Activated CD4-positive, alpha-beta memory T cell treated with anti-CD3 and anti-CD28 coated beads, Interleukin-2, amount 10 ng/mL, durations not matched to agents 7 days and 5 days (primary cell): ENCODE measurements at regions not wholly inside any gene's neighbourhood (a gene's known extent, or its start where the extent isn't known, plus 50 kb on each side); places are given as distances from the start of the nearest gene placed in this dataset.
"Not testable (repeated sequence)": the region's sequence is repeated elsewhere in the genome, so short reads cannot be mapped to it uniquely, and the experiment has no call there.

Source experiments
- CTCF ChIA-PET: fragments of 350-600 bp; sonication (Branson Sonifier 250); formaldehyde crosslinking; loops from one replicate; lab custom pipeline; 2021; ENCODE audit warnings: antibody characterized with exemption, inconsistent platforms; lab: Charles Lee
- POLR2A ChIA-PET: fragments of 350-600 bp; sonication (Branson Sonifier 250); formaldehyde crosslinking; loops from one replicate; lab custom pipeline; 2021; ENCODE audit warnings: antibody characterized with exemption; lab: Charles Lee
- DNase-seq: peaks from one replicate; pipeline ENCODE4 v3.0.0-alpha.2; 2020
- H3K27ac Mint-ChIP-seq: one replicate; pipeline ENCODE4 v1.8.0; 2021; ENCODE audit warnings: mild to moderate bottlenecking, mixed read lengths
- H3K27me3 Mint-ChIP-seq: one replicate; pipeline ENCODE4 v1.8.0; 2021; ENCODE audit warnings: mixed read lengths
- H3K36me3 Mint-ChIP-seq: one replicate; pipeline ENCODE4 v1.8.0; 2021; ENCODE audit warnings: low read depth, mixed read lengths
- H3K4me1 Mint-ChIP-seq: one replicate; pipeline ENCODE4 v1.8.0; 2021; ENCODE audit warnings: mixed read lengths
- H3K4me3 Mint-ChIP-seq: one replicate; pipeline ENCODE4 v1.8.0; 2021; ENCODE audit warnings: mild to moderate bottlenecking, mixed read lengths
- H3K9me3 Mint-ChIP-seq: one replicate; pipeline ENCODE4 v1.8.0; 2021; ENCODE audit warnings: mixed read lengths

- no peaks in the 10 kb centered on the region for H3K9me3 Mint-ChIP-seq
- H3K27ac Mint-ChIP-seq, result no peak overlapping the region
- ChIA-PET POLR2A (no interaction called here), CTCF (interaction anchor here (1.0 kb wide), 1 partner anchor 217 kb away, joined by 4 read pairs; no protein-coding TSS in a partner anchor)
- no peak for DNase-seq
- no peaks in the 10 kb centered on the region for H3K36me3 Mint-ChIP-seq
- no peak overlapping the region for H3K4me3 Mint-ChIP-seq
- peaks cover 5% of the 10 kb centered on the region for H3K4me1 Mint-ChIP-seq
- peaks cover 7% of the 10 kb centered on the region for H3K27me3 Mint-ChIP-seq
Observed at GRCh38 chr10:124172181-124172916, 79.0 kb upstream of the CHST15 start.

DNA sequence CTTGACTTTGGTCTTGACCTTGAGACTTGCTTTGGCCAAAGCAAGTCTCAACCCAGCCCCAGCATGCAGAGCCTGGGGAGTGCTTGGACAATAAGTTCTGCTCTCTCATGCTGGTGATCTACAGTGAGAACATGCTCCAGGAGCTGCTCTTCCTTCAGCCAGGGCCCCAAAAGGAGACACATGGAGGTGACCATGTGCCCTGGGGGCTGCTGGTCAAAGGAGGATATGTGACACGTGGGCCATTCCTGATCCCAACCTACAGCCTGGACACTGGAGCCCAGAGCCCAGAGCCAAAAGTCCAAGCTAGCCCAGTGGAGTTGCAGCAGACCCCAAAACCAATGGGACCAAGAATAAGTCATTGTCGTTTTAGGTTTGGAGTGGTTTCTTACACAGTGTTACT is 78.2 kb upstream of the CHST15 start:
- Mint-ChIP-seq H3K36me3 (no peaks in the 10 kb centered on the region), H3K4me1 (peaks cover 5% of the 10 kb centered on the region), H3K27me3 (peaks cover 4% of the 10 kb centered on the region), H3K27ac (no peak overlapping the region), H3K4me3 (no peak overlapping the region), H3K9me3 (no peaks in the 10 kb centered on the region)
- ChIA-PET POLR2A (no interaction called here), CTCF (interaction anchor here (1.0 kb wide), 1 partner anchor 217 kb away, joined by 4 read pairs; no protein-coding TSS in a partner anchor)
- no peak for DNase-seq

GRCh38 chr10:124170631-124171030 is 77.2 kb upstream of the CHST15 start:
- DNase-seq, result no peak
- H3K4me1 Mint-ChIP-seq, result no peaks in the 10 kb centered on the region
- no peaks in the 10 kb centered on the region for H3K36me3 Mint-ChIP-seq
- H3K27ac Mint-ChIP-seq, result no peak overlapping the region
- no peaks in the 10 kb centered on the region for H3K9me3 Mint-ChIP-seq
- no peaks in the 10 kb centered on the region for H3K27me3 Mint-ChIP-seq
- CTCF ChIA-PET, result no interaction called here
- POLR2A ChIA-PET, result no interaction called here
- no peak overlapping the region for H3K4me3 Mint-ChIP-seq

DNA sequence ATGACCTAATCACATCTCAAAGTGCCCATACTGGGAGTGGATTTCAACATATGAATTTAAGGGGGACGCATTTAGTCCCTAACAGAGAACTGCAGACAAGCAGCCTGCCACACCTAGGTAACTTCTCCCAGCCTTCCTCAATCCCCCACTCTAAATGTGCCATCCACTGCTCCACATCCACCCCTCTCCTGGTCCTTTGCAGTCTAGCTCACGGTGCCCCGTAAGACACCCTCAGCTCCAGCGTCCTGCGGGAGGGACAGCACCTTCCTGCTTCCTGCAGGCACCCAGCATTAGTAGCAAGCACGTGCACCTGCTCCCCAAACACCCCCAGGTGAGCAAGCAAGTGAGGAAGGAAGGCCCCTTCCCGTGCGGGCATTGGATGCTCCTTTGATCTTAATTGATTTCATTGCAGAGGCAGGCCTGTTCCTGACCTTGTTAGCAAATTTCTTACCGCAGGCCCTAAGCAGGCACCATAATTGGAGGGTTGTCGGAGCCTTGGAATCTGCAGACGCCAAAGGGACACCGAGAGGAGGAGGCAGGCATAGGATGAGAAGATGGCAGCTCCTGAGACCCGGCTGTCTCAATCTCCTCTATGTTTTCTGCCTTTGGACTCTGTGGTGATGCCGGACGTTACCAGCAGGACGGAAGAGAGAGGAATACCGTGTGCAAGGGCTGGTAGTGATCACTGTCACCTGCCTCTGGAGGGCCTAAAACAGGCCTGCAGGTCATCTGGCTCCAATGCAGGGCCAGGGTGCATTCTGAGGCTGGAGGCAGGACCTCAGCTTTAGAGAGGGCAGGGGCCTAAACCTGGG is 75.8 kb upstream of the CHST15 start:
- no peak overlapping the region for H3K27ac Mint-ChIP-seq
- H3K36me3 Mint-ChIP-seq, result no peaks in the 10 kb centered on the region
- H3K4me3 Mint-ChIP-seq, result no peak overlapping the region
- H3K27me3 Mint-ChIP-seq, result peaks cover 6% of the 10 kb centered on the region
- ChIA-PET POLR2A (no interaction called here), CTCF (no interaction called here)
- H3K9me3 Mint-ChIP-seq, result no peaks in the 10 kb centered on the region
- no peaks in the 10 kb centered on the region for H3K4me1 Mint-ChIP-seq
- DNase-seq, result no peak

DNA sequence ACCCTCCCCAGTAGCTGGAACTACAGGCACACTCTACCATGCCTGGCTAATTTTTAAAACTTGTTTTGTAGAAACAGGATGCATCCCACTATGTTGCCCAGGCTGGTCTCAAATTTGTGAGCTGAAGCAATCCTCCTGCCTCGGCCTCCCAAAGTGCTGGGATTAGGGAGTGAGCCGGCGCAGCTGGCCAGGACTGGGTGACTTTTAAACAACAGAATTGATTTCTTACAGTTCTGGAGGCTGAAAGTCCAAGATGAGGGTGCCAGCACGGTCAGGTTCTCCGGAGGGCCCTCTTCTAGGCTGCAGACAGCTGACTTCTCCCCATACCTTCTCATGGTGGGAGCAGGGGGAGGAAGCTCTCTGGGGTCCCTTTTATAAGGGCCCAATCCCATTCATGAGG is 75.2 kb upstream of the CHST15 start:
- Mint-ChIP-seq H3K4me1 (no peaks in the 10 kb centered on the region), H3K27ac (no peak overlapping the region), H3K9me3 (no peaks in the 10 kb centered on the region), H3K4me3 (no peak overlapping the region), H3K27me3 (peaks cover 6% of the 10 kb centered on the region), H3K36me3 (no peaks in the 10 kb centered on the region)
- CTCF ChIA-PET, result no interaction called here
- POLR2A ChIA-PET, result no interaction called here
- no peak for DNase-seq

- POLR2A ChIA-PET, H3K4me1 Mint-ChIP-seq, H3K9me3 Mint-ChIP-seq, H3K36me3 Mint-ChIP-seq, H3K27ac Mint-ChIP-seq, CTCF ChIA-PET, H3K4me3 Mint-ChIP-seq, H3K27me3 Mint-ChIP-seq, DNase-seq: not testable (repeated sequence)
Observed at GRCh38 chr10:124167925-124168324, 74.5 kb upstream of the CHST15 start.

DNA sequence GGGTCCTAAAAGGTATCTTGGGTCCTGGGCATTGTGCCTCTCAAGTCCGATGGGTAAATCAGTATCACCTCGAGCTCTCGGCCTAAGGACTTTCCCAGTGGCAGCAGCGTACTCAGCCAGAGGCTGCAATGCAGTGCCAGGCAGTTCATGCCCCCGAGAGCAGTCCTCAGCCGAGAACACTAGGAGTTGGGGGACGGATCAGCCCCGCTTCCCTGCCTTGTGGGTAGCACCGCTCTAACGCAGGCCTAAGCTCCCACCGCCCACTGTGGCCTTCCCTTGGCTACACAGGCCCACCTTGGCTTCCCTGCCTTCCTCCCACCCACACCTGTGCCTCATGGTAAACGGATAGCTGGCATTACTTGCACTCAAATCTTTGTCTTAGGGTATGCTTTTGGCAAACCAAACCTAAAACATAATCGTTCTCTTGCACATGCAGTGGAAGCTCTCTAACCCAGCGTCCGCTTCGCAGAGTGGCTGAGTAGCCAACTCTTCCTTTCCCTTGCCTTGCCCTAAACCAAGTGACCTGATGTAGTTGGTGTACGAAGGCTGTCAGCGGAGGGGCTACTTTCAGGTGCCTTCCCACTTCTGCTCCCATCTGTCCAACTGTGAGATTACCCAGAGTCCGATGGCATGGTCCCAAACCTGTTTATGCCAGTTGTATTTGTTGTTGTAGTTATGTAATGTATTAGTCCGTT is 73.2 kb upstream of the CHST15 start:
- H3K36me3 Mint-ChIP-seq, result no peaks in the 10 kb centered on the region
- H3K9me3 Mint-ChIP-seq, result no peaks in the 10 kb centered on the region
- POLR2A ChIA-PET, result no interaction called here
- no peaks in the 10 kb centered on the region for H3K4me1 Mint-ChIP-seq
- CTCF ChIA-PET, result no interaction called here
- no peak overlapping the region for H3K4me3 Mint-ChIP-seq
- peaks cover 7% of the 10 kb centered on the region for H3K27me3 Mint-ChIP-seq
- H3K27ac Mint-ChIP-seq, result no peak overlapping the region
- DNase-seq, result no peak

DNA sequence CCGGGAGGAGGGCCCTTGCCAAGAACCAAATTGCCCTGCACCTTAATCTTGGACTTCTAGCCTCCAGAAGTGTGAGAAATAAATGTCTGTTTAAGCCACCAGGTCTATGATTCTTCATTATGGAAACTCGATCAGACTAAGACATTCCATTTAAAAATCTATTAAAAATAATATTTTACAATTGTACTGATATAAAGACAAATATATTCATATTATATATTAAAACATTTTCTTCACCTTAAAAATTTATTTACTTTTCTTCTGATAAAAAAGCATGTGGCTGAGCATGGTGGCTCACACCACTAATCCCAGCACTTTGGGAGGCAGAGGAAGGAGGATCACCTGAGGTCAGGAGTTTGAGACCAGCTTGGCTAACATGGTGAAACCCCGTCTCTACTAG is 72.4 kb upstream of the CHST15 start:
- no peak for DNase-seq
- ChIA-PET CTCF (no interaction called here), POLR2A (no interaction called here)
- H3K4me3 Mint-ChIP-seq, result no peak overlapping the region
- no peaks in the 10 kb centered on the region for H3K36me3 Mint-ChIP-seq
- H3K27me3 Mint-ChIP-seq, result peaks cover 10% of the 10 kb centered on the region
- H3K27ac Mint-ChIP-seq, result no peak overlapping the region
- H3K4me1 Mint-ChIP-seq, result no peaks in the 10 kb centered on the region
- no peaks in the 10 kb centered on the region for H3K9me3 Mint-ChIP-seq

- no peak overlapping the region for H3K27ac Mint-ChIP-seq
- no peak for DNase-seq
- ChIA-PET POLR2A (no interaction called here), CTCF (no interaction called here)
- no peaks in the 10 kb centered on the region for H3K4me1 Mint-ChIP-seq
- no peaks in the 10 kb centered on the region for H3K36me3 Mint-ChIP-seq
- peaks cover 11% of the 10 kb centered on the region for H3K27me3 Mint-ChIP-seq
- H3K9me3 Mint-ChIP-seq, result no peaks in the 10 kb centered on the region
- no peak overlapping the region for H3K4me3 Mint-ChIP-seq
Observed at GRCh38 chr10:124165311-124165710, 71.9 kb upstream of the CHST15 start.

- ChIA-PET CTCF (no interaction called here), POLR2A (no interaction called here)
- no peaks in the 10 kb centered on the region for H3K9me3 Mint-ChIP-seq
Observed at GRCh38 chr10:124164264-124164663, 70.9 kb upstream of the CHST15 start.

GRCh38 chr10:124162774-124163354 is 69.5 kb upstream of the CHST15 start:
- H3K27ac Mint-ChIP-seq, result no peak overlapping the region
- no peaks in the 10 kb centered on the region for H3K9me3 Mint-ChIP-seq
- ChIA-PET CTCF (interaction anchor here (0.7 kb wide), 1 partner anchor 226 kb away, joined by 3 read pairs; no protein-coding TSS in a partner anchor), POLR2A (no interaction called here)
- no peaks in the 10 kb centered on the region for H3K4me1 Mint-ChIP-seq
- peaks cover 12% of the 10 kb centered on the region for H3K27me3 Mint-ChIP-seq
- no peak overlapping the region for H3K4me3 Mint-ChIP-seq
- no peaks in the 10 kb centered on the region for H3K36me3 Mint-ChIP-seq
- DNase-seq, result no peak

More at GRCh38 chr10:124164264-124164663, 70.9 kb upstream of the CHST15 start:
- no peak overlapping the region for H3K27ac Mint-ChIP-seq
- peaks cover 11% of the 10 kb centered on the region for H3K27me3 Mint-ChIP-seq
- H3K4me3 Mint-ChIP-seq, result no peak overlapping the region
- no peaks in the 10 kb centered on the region for H3K4me1 Mint-ChIP-seq
- H3K36me3 Mint-ChIP-seq, result no peaks in the 10 kb centered on the region
- no peak for DNase-seq

DNA sequence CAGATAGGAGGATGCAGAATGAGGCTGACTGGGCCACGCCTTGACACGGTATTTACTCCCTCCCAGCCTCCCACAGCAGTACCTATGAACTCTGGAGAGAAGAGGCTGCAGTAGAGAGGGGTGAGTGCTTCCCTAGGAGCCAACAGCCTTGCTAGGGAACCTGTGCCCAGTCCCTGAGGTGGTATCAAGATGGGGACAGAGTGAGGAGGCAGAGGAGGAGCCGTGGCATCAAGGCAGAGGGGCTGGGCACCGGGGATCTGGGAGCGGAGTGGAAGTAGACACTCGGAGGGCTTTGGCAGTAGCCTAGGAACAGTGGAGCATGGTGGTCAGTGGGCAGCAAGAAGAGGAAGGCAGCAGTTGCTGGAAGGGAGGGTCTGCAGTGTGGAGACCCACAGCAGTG is 68.7 kb upstream of the CHST15 start:
- no peaks in the 10 kb centered on the region for H3K9me3 Mint-ChIP-seq
- H3K36me3 Mint-ChIP-seq, result no peaks in the 10 kb centered on the region
- no peak overlapping the region for H3K27ac Mint-ChIP-seq
- no peak for DNase-seq
- ChIA-PET CTCF (no interaction called here), POLR2A (no interaction called here)
- no peak overlapping the region for H3K4me3 Mint-ChIP-seq
- no peaks in the 10 kb centered on the region for H3K4me1 Mint-ChIP-seq
- H3K27me3 Mint-ChIP-seq, result peaks cover 14% of the 10 kb centered on the region

DNA sequence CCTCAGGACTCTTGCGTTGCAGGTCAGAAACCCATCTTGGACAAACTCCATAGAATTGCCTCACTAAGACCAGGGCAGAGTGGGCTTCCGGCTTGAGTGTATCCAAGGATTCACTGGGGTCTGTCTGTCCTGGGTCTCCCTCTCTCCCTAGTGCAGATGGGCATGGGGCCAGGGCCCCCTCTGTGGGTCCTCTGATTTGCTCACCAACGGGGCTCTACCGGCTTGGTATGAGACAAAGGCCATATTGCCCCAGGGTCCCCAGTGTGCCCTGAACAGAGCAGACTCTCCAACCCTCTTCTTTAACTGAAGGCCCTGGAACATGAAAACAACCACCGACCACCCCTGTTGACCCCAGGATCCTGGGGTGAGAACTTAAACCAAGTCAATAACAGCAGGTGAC is 68.2 kb upstream of the CHST15 start:
- DNase-seq, result no peak
- ChIA-PET POLR2A (no interaction called here), CTCF (no interaction called here)
- Mint-ChIP-seq H3K4me1 (no peaks in the 10 kb centered on the region), H3K9me3 (no peaks in the 10 kb centered on the region), H3K36me3 (no peaks in the 10 kb centered on the region), H3K27me3 (peaks cover 14% of the 10 kb centered on the region), H3K4me3 (no peak overlapping the region), H3K27ac (no peak overlapping the region)
